ENCODE measurements at regions not wholly inside any gene's neighbourhood (a gene's known extent, or its start where the extent isn't known, plus 50 kb on each side); places are given as distances from the start of the nearest gene placed in this dataset.

GRCh38 chr18:54765636-54766375 lies 62.5 kb upstream of the RAB27B start:
- no peaks in the 10 kb centered on the region for H3K9me3 Mint-ChIP-seq
- H3K27ac Mint-ChIP-seq: no peak overlapping the region
- no peaks in the 10 kb centered on the region for H3K36me3 Mint-ChIP-seq (ENCODE audit: low read depth)
- DNase-seq: no peak
- H3K27me3 Mint-ChIP-seq: peaks cover 24% of the 10 kb centered on the region
- ChIA-PET CTCF (no interaction called here), POLR2A (no interaction called here)
- no peaks in the 10 kb centered on the region for H3K4me1 Mint-ChIP-seq
- no peak overlapping the region for H3K4me3 Mint-ChIP-seq

- CTCF ChIA-PET: no interaction called here
- POLR2A ChIA-PET: no interaction called here
- Mint-ChIP-seq H3K27ac (no peak overlapping the region), H3K27me3 (peaks cover 24% of the 10 kb centered on the region), H3K9me3 (no peaks in the 10 kb centered on the region), H3K4me3 (no peak overlapping the region), H3K4me1 (no peaks in the 10 kb centered on the region), H3K36me3 (ENCODE audit: low read depth) (no peaks in the 10 kb centered on the region)
- DNase-seq: no peak
Measured at GRCh38 chr18:54766634-54767033, 61.6 kb upstream of the RAB27B start.

- Mint-ChIP-seq H3K27ac (no peak overlapping the region), H3K4me3 (no peak overlapping the region), H3K36me3 (ENCODE audit: low read depth) (no peaks in the 10 kb centered on the region), H3K4me1 (no peaks in the 10 kb centered on the region), H3K9me3 (no peaks in the 10 kb centered on the region), H3K27me3 (peaks cover 21% of the 10 kb centered on the region)
- ChIA-PET POLR2A (no interaction called here), CTCF (no interaction called here)
- no peak for DNase-seq
Measured at GRCh38 chr18:54767098-54767497, 61.2 kb upstream of the RAB27B start.

GRCh38 chr18:54769526-54770464 lies 58.5 kb upstream of the RAB27B start:
- H3K27me3 Mint-ChIP-seq: peaks cover 14% of the 10 kb centered on the region

GRCh38 chr18:54772056-54772455 lies 56.2 kb upstream of the RAB27B start:
- no peaks in the 10 kb centered on the region for H3K36me3 Mint-ChIP-seq (ENCODE audit: low read depth)
- no peaks in the 10 kb centered on the region for H3K9me3 Mint-ChIP-seq
- peaks cover 6% of the 10 kb centered on the region for H3K4me1 Mint-ChIP-seq
- ChIA-PET CTCF (no interaction called here), POLR2A (no interaction called here)
- DNase-seq: no peak
- no peak overlapping the region for H3K27ac Mint-ChIP-seq
- peaks cover 4% of the 10 kb centered on the region for H3K27me3 Mint-ChIP-seq
- H3K4me3 Mint-ChIP-seq: no peak overlapping the region

More at GRCh38 chr18:54769526-54770464, 58.5 kb upstream of the RAB27B start:
- Mint-ChIP-seq H3K36me3 (ENCODE audit: low read depth) (no peaks in the 10 kb centered on the region), H3K27ac (no peak overlapping the region), H3K4me1 (no peaks in the 10 kb centered on the region), H3K9me3 (no peaks in the 10 kb centered on the region), H3K4me3 (no peak overlapping the region)
- DNase-seq: no peak
- CTCF ChIA-PET: interaction anchor here (1.0 kb wide), 1 partner anchor 10 kb away, joined by 5 read pairs; no protein-coding TSS in a partner anchor
- POLR2A ChIA-PET: no interaction called here

- no peak overlapping the region for H3K27ac Mint-ChIP-seq
- H3K9me3 Mint-ChIP-seq: no peaks in the 10 kb centered on the region
- H3K27me3 Mint-ChIP-seq: no peaks in the 10 kb centered on the region
- H3K4me1 Mint-ChIP-seq: peaks cover 9% of the 10 kb centered on the region
- POLR2A ChIA-PET: no interaction called here
- no peaks in the 10 kb centered on the region for H3K36me3 Mint-ChIP-seq (ENCODE audit: low read depth)
- no peak overlapping the region for H3K4me3 Mint-ChIP-seq
- DNase-seq: no peak
- CTCF ChIA-PET: interaction anchor here (0.9 to 1.4 kb wide), 2 partner anchors 14 to 28 kb away, joined by 3 to 5 read pairs; no protein-coding TSS in a partner anchor
Measured at GRCh38 chr18:54774423-54774822, 53.9 kb upstream of the RAB27B start.

- CTCF ChIA-PET: interaction anchor here (0.9 to 1.4 kb wide), 2 partner anchors 15 to 27 kb away, joined by 3 to 5 read pairs; no protein-coding TSS in a partner anchor
- no peak overlapping the region for H3K4me3 Mint-ChIP-seq
- H3K36me3 Mint-ChIP-seq (ENCODE audit: low read depth): no peaks in the 10 kb centered on the region
- H3K4me1 Mint-ChIP-seq: peaks cover 9% of the 10 kb centered on the region
- POLR2A ChIA-PET: no interaction called here
- H3K27ac Mint-ChIP-seq: no peak overlapping the region
- no peaks in the 10 kb centered on the region for H3K27me3 Mint-ChIP-seq
- H3K9me3 Mint-ChIP-seq: no peaks in the 10 kb centered on the region
- no peak for DNase-seq
Measured at GRCh38 chr18:54774981-54775665, 53.2 kb upstream of the RAB27B start.

- ChIA-PET CTCF (no interaction called here), POLR2A (no interaction called here)
- Mint-ChIP-seq H3K4me1 (peaks cover 9% of the 10 kb centered on the region), H3K4me3 (no peak overlapping the region), H3K36me3 (ENCODE audit: low read depth) (no peaks in the 10 kb centered on the region), H3K9me3 (no peaks in the 10 kb centered on the region), H3K27ac (no peak overlapping the region), H3K27me3 (no peaks in the 10 kb centered on the region)
- DNase-seq: no peak
Measured at GRCh38 chr18:54775686-54776085, 52.6 kb upstream of the RAB27B start.

GRCh38 chr18:54776282-54776977 lies 51.8 kb upstream of the RAB27B start:
- no peak for DNase-seq
- Mint-ChIP-seq H3K27me3 (no peaks in the 10 kb centered on the region), H3K27ac (no peak overlapping the region), H3K9me3 (no peaks in the 10 kb centered on the region), H3K4me3 (no peak overlapping the region), H3K4me1 (peaks cover 9% of the 10 kb centered on the region), H3K36me3 (ENCODE audit: low read depth) (no peaks in the 10 kb centered on the region)
- CTCF ChIA-PET: no interaction called here
- POLR2A ChIA-PET: no interaction called here

- ChIA-PET POLR2A (no interaction called here), CTCF (interaction anchor here (1.3 kb wide), 1 partner anchor 65 kb away, joined by 3 read pairs; no protein-coding TSS in a partner anchor)
- Mint-ChIP-seq H3K9me3 (no peaks in the 10 kb centered on the region), H3K27me3 (no peaks in the 10 kb centered on the region), H3K36me3 (ENCODE audit: low read depth) (no peaks in the 10 kb centered on the region), H3K27ac (no peak overlapping the region), H3K4me3 (no peak overlapping the region), H3K4me1 (peaks cover 9% of the 10 kb centered on the region)
- no peak for DNase-seq
Measured at GRCh38 chr18:54777118-54777791, 51.0 kb upstream of the RAB27B start.

GRCh38 chr18:54777989-54778388 lies 50.3 kb upstream of the RAB27B start:
- ChIA-PET POLR2A (no interaction called here), CTCF (interaction anchor here (0.6 to 1.3 kb wide), 2 partner anchors 65 to 491 kb away, joined by 3 read pairs; no protein-coding TSS in a partner anchor)
- Mint-ChIP-seq H3K27ac (no peak overlapping the region), H3K36me3 (ENCODE audit: low read depth) (no peaks in the 10 kb centered on the region), H3K4me3 (no peak overlapping the region), H3K9me3 (no peaks in the 10 kb centered on the region), H3K4me1 (peaks cover 14% of the 10 kb centered on the region), H3K27me3 (no peaks in the 10 kb centered on the region)
- DNase-seq: no peak
